Vagina (tissue), 2 donors: ENCODE measurements at regions not wholly inside any gene's neighbourhood (a gene's known extent, or its start where the extent isn't known, plus 50 kb on each side); places are given as distances from the start of the nearest gene placed in this dataset.

Experiments used
- DNase-seq, 2 donors: peaks; one replicate each; pipeline ENCODE4 v3.0.0-alpha.2; 2017; ENCODE audit errors: extremely low spot score in 2 of 2
- H3K27ac ChIP-seq: fragments of 200-600 bp; sonication (generic); one replicate; pipeline ENCODE4 v1.5.1; 2019
- H3K27me3 ChIP-seq: fragments of 200-600 bp; sonication (generic); one replicate; pipeline ENCODE4 v1.5.1; 2019
- H3K36me3 ChIP-seq, 2 donors: fragments of 200-600 bp; sonication (generic); one replicate each; pipeline ENCODE4 v1.5.1; 2017 to 2019
- H3K4me1 ChIP-seq: fragments of 200-600 bp; sonication (generic); one replicate; pipeline ENCODE4 v1.5.1; 2019
- H3K4me3 ChIP-seq, 2 donors: fragments of 200-600 bp; sonication (generic); 1 replicate in 1 of 2; 2 replicates in 1 of 2; pipeline ENCODE4 v1.5.1; 2016 to 2019
- H3K9me3 ChIP-seq: fragments of 200-600 bp; sonication (generic); one replicate; pipeline ENCODE4 v1.5.1; 2019
- POLR2A ChIP-seq, 2 donors: fragments of 450-650 bp; IDR thresholded peaks; one replicate each; pipeline ENCODE4 v1.6.1; 2017; ENCODE audit warnings: antibody characterized with exemption in 2 of 2, mild to moderate bottlenecking in 2 of 2, moderate library complexity in 2 of 2
- POLR2AphosphoS5 ChIP-seq, 2 donors: sonication (generic); formaldehyde crosslinking; IDR thresholded peaks; one replicate each; pipeline ENCODE4 v1.9.0; 2017; ENCODE audit warnings: antibody characterized with exemption in 2 of 2, mild to moderate bottlenecking in 2 of 2, low read depth in 1 of 2; ENCODE audit not compliant: insufficient read depth in 1 of 2
- intact Hi-C: fragments of 100-400 bp; cut with DNase I; formaldehyde crosslinking; loops from one replicate; pipeline ENCODE4 v1.15.1; 2023
- TF ChIP-seq, protein P1 (sequence below), 3 experiments: fragments of 450-650 bp in 2 of 3; fragments of 200-600 bp in 1 of 3; sonication (generic) in 1 of 3; IDR thresholded peaks; one replicate each; pipeline ENCODE4 v1.5.1; 2017 to 2019; ENCODE audit warnings: antibody characterized with exemption in 3 of 3, mild to moderate bottlenecking in 2 of 3, moderate library complexity in 2 of 3

DNA sequence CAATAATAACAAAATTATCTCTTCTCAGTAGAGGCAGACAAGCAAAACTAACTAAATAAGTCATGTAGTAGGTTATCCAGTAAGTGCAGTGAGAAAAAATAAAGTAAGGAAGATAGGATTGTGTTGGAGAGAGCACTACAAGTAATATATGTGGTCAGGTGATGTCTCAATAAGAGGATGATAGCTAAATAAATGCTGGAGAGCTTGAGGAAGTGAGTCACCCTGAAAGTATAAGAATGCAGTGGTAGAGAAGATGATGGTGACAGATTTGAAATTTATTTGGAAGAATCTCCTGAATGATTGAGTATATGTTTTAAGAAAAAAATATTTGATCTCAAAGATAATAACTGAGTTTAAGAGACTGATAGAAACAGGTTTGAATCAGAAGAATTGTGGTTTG lies 152.2 kb upstream of the PRR20A start:
- TF ChIP-seq POLR2AphosphoS5 (IDR thresholded peaks at IDR 0.05; ENCODE audit: insufficient read depth in 1 of 2, low read depth in 1 of 2) (no peak), POLR2A (IDR thresholded peaks at IDR 0.05) (no peak)
- TF ChIP-seq, protein P1, sequence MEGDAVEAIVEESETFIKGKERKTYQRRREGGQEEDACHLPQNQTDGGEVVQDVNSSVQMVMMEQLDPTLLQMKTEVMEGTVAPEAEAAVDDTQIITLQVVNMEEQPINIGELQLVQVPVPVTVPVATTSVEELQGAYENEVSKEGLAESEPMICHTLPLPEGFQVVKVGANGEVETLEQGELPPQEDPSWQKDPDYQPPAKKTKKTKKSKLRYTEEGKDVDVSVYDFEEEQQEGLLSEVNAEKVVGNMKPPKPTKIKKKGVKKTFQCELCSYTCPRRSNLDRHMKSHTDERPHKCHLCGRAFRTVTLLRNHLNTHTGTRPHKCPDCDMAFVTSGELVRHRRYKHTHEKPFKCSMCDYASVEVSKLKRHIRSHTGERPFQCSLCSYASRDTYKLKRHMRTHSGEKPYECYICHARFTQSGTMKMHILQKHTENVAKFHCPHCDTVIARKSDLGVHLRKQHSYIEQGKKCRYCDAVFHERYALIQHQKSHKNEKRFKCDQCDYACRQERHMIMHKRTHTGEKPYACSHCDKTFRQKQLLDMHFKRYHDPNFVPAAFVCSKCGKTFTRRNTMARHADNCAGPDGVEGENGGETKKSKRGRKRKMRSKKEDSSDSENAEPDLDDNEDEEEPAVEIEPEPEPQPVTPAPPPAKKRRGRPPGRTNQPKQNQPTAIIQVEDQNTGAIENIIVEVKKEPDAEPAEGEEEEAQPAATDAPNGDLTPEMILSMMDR (IDR thresholded peaks at IDR 0.05): no peak
- H3K4me1 ChIP-seq: no peaks in the 10 kb centered on the region

DNA sequence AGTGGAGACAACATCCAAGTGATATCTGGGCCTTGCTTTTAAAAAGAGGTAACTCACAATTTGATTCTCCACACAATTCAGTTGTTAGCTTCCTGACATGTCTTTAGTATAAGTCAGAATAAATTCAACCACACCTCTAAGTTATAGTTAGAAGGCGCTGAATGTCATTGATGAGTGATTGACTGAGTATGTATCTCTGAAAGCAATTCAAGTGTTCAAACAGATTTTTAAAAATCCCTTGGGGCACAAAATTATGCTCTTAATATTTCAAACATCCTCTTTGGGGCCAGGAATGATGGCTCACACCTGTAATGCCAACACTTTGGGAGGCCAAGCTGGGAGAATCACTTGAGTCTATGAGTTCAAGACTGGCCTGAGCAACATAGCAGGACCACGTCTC lies 137.0 kb upstream of the PRR20A start:
- Histone ChIP-seq H3K27me3 (no peaks in the 10 kb centered on the region), H3K9me3 (no peaks in the 10 kb centered on the region), H3K27ac (no peak overlapping the region), H3K4me3 (no peak overlapping the region), H3K36me3 (no peaks in the 10 kb centered on the region), H3K4me1 (no peaks in the 10 kb centered on the region)
- TF ChIP-seq POLR2AphosphoS5 (IDR thresholded peaks at IDR 0.05; ENCODE audit: insufficient read depth in 1 of 2, low read depth in 1 of 2) (no peak), POLR2A (IDR thresholded peaks at IDR 0.05) (no peak)
- TF ChIP-seq, protein P1 (IDR thresholded peaks at IDR 0.05): no peak
- DNase-seq: no peak
- intact Hi-C loops: no loop called here

More for the DNA sequence above, 152.2 kb upstream of the PRR20A start:
- no peak overlapping the region for H3K27ac ChIP-seq
- no peaks in the 10 kb centered on the region for H3K27me3 ChIP-seq
- H3K36me3 ChIP-seq: no peaks in the 10 kb centered on the region
- H3K9me3 ChIP-seq: no peaks in the 10 kb centered on the region
- DNase-seq: no peak
- intact Hi-C loops: no loop called here
- no peak overlapping the region for H3K4me3 ChIP-seq

DNA sequence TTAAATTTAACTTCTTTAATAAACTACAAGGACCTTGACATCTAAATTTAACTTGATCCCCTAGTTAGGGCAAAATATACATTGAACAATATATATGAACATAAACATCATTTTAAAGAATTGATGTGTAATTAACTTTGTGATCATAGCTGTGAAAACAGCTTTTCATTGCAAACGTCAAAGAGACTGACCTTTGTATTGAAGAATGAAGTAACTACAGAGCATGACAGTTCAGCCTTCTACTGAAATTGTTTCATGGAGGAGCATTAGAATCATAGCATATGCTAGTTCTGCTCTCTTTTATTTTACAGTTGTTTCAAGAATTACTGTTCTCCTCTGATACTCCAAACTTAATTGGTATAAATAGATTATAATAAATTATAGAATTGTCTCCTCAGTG lies 123.4 kb upstream of the PRR20A start:
- Histone ChIP-seq H3K27me3 (no peaks in the 10 kb centered on the region), H3K4me3 (no peak overlapping the region)
- intact Hi-C loops: no loop called here

GRCh38 chr13:57018915-57019314 lies 121.8 kb upstream of the PRR20A start:
- intact Hi-C loops: no loop called here
- no peaks in the 10 kb centered on the region for H3K9me3 ChIP-seq
- TF ChIP-seq, protein P1 (IDR thresholded peaks at IDR 0.05): no peak
- no peak for TF ChIP-seq POLR2AphosphoS5 (IDR thresholded peaks at IDR 0.05; ENCODE audit: insufficient read depth in 1 of 2, low read depth in 1 of 2)
- no peak for TF ChIP-seq POLR2A (IDR thresholded peaks at IDR 0.05)
- H3K27ac ChIP-seq: no peak overlapping the region
- no peaks in the 10 kb centered on the region for H3K36me3 ChIP-seq
- no peak for DNase-seq
- H3K4me1 ChIP-seq: no peaks in the 10 kb centered on the region
- no peaks in the 10 kb centered on the region for H3K27me3 ChIP-seq
- H3K4me3 ChIP-seq: no peak overlapping the region

More for the DNA sequence above, 123.4 kb upstream of the PRR20A start:
- no peak for DNase-seq
- no peaks in the 10 kb centered on the region for H3K36me3 ChIP-seq
- no peaks in the 10 kb centered on the region for H3K9me3 ChIP-seq
- no peak overlapping the region for H3K27ac ChIP-seq
- H3K4me1 ChIP-seq: no peaks in the 10 kb centered on the region
- TF ChIP-seq POLR2A (IDR thresholded peaks at IDR 0.05) (no peak), POLR2AphosphoS5 (IDR thresholded peaks at IDR 0.05; ENCODE audit: insufficient read depth in 1 of 2, low read depth in 1 of 2) (no peak)
- TF ChIP-seq, protein P1 (IDR thresholded peaks at IDR 0.05): no peak

DNA sequence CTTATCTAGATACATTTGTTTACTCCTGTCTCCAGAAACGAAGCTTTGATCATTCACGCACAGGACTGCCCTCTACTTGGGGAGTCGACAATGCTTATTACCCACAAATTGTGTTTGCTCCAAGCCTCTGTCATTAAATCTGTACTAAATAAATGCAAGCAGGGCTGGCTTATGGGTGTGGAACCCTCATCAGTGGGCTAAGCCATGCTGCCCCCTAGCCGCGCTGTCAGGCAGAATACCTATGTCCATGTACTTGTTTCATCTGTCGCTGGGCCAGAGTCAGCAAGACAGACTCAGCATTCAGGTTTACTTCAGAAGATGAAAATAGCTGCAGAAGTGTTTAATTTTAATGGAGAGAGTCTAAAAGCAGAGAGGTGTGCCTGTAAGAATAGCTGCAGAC lies 110.0 kb upstream of the PRR20A start:
- Histone ChIP-seq H3K9me3 (no peaks in the 10 kb centered on the region), H3K27ac (no peak overlapping the region), H3K36me3 (no peaks in the 10 kb centered on the region), H3K4me1 (no peaks in the 10 kb centered on the region), H3K4me3 (no peak overlapping the region), H3K27me3 (no peaks in the 10 kb centered on the region)
- DNase-seq: no peak
- intact Hi-C loops: no loop called here
- TF ChIP-seq, protein P1 (IDR thresholded peaks at IDR 0.05): no peak
- no peak for TF ChIP-seq POLR2A (IDR thresholded peaks at IDR 0.05)
- no peak for TF ChIP-seq POLR2AphosphoS5 (IDR thresholded peaks at IDR 0.05; ENCODE audit: insufficient read depth in 1 of 2, low read depth in 1 of 2)
